ENCODE measurements at regions not wholly inside any gene's neighbourhood (a gene's known extent, or its start where the extent isn't known, plus 50 kb on each side); places are given as distances from the start of the nearest gene placed in this dataset.

GRCh38 chr4:3855646-3856045 lies 89.5 kb downstream of the ADRA2C start:
- no peak for TF ChIP-seq CTCF (IDR thresholded peaks at IDR 0.05)
- TF ChIP-seq POLR2A (IDR thresholded peaks at IDR 0.05), result no peak

Measured in thyroid gland (tissue), 4 donors.